DMS79 treated with DMSO at 0.1 percent for 48 hours (cell line): ENCODE measurements at regions not wholly inside any gene's neighbourhood (a gene's known extent, or its start where the extent isn't known, plus 50 kb on each side); places are given as distances from the start of the nearest gene placed in this dataset.

ENCODE experiments used
- DNase-seq: peaks from one replicate; lab custom pipeline; 2025; lab: John Stamatoyannopoulos, UW

- DNase-seq, result no peak
Measured at GRCh38 chr20:39216195-39216594, 254.1 kb downstream of the DHX35 start.

- DNase-seq, result no peak
Measured at GRCh38 chr20:39214828-39215227, 252.7 kb downstream of the DHX35 start.

- no peak for DNase-seq
Measured at GRCh38 chr20:39213476-39214145, 251.5 kb downstream of the DHX35 start.

DNA sequence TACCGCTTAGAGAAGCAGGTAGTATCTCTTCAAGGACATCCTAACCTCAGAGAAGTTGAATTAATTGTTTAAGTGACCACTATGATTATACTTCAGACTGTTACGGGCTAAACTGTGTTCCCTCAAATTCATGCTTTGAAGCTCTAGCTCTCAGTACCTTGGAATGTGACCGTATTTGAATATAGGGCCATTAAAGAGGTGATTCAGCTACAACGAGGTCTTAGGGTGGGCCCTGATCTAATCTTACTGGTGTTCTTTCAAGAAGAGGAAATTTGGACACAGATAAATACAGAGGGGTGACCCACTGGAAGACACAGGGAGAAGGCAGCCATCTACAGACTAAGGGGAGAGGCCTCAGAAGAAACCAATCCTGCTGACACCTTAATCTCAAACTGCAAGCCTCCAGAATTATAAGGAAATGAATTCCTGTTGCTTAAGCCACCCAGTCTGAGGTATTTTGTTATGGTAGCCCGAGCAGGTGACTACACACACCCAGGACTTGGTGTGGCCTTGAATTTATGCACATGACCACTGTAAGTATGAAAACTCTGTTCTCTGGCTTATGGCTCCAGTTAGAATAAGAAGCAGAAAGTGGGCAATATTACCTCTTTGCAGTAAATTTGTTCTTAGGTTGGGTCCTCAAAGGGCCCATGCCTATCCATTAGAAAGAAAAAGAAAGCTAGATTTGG lies 249.1 kb downstream of the DHX35 start:
- DNase-seq, result no peak

- DNase-seq, result no peak
Measured at GRCh38 chr20:39210341-39211036, 248.3 kb downstream of the DHX35 start.

DNA sequence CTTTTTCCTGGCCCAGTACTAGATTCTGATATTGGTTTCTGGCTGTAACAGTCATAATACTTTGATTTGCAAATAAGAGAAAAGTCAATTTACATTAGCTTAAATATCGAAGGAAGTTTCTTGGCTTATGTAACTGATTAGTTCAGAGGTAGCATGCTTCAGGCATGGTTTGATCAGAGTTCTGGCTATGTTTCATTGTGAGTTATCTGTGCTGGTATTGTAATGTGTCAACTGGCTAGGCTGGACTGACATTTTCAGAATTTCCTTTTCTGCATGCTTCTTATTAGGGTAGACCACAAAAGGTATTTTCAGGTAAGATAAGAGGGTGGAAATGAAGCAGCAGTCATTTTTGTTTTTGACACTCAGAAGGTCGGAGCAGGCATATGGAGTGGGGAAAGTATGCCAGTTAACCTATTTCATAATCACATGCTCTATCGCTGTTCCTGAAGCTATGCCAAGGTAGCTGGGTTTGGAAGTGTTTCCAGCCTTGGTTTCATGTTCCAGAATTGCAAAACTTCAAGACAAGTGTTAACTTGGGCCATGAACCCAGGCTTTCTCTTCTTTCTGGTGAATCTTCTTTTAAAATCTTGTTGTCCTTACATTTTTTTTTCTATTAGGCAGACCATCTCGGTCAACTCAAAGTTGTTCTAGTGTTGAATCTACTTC lies 244.9 kb downstream of the DHX35 start:
- no peak for DNase-seq

- DNase-seq, result no peak
Measured at GRCh38 chr20:39195582-39196021, 233.5 kb downstream of the DHX35 start.

DNA sequence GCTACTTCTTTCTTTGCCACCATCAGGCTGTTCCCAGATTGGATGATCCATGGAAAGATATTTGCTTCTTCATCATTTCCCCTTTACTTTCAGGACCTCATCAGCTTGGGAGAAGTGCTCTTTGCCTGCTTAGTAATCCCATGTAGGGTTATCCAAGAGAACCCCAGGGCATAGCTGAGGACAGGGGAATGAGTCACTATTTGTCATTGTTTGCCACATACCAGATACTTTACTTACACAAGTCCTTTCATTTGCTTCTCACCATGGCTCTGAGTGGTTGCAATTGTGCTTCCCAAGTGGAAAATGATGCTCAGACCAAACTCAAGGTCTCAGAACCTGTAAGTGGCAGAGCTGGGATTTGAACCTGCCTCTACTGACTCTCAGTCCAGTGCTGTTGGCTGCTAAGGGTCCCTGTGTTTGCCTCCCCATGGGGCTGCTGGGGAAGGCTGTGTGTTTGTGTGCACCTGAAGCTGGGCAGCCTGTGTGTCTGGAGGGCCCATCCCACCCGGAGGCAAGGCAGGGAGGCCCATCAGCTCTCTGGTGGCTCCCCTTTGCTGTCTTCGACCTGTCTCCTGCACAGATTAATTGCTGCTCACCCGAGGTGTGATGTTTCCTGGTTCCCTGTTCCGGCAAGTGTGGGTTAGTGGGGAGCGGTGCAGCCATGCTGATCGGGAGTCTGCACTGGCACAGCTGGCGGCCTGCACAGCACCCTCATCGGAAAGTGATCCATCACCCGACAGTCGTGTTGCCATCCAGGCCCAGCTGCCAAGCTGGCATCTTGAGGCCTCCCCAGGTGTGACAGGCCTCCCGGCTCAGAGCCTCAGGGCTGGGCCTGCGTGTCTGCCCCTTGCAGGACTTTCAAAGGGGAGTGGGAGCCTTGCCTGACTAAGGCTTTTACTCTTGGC lies 228.8 kb downstream of the DHX35 start:
- DNase-seq, result no peak

DNA sequence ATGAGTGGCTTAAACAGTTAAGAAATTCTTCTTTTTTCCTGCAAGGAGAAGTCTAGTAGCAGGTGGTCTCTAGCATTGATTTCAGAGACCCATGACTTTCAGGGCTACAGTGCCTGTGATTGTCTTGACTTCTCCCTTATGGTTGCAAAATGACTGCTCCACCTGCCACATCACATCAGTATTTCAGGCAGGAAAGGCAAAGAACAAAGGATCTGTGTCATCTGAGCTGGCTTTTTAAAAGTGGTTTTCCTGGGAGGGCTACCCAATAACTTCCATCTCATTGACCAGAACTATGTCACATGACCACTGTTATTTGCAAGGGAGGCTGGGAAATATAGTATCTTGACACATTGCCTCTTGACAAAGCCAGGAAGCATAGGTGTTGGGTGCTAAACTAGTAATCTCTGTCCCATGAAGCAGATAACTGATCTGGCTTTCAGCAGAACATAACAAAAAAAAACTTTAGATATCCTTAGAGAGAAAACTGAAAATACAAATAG lies 226.2 kb downstream of the DHX35 start:
- no peak for DNase-seq

- DNase-seq, result no peak
Measured at GRCh38 chr20:39181490-39181889, 219.3 kb downstream of the DHX35 start.

DNA sequence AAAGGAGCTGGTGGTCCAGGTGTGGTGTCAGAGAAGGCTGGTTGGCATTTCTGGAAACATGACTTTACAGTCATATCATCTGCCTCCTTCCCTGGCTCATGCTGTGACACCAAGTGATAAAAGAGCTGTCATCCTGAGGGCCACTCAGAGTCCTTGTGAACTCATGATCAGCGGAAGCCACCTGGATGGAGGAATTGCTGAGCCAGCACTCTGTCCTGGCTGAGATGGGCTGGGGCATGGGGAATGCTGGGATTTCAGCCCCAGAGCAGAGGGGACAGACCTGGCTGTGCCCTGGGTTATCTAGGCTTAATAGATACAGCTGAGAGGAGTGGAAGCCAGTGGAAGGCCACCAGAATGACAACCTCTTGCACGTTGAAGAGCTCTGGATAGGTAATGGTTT lies 214.3 kb downstream of the DHX35 start:
- no peak for DNase-seq

DNA sequence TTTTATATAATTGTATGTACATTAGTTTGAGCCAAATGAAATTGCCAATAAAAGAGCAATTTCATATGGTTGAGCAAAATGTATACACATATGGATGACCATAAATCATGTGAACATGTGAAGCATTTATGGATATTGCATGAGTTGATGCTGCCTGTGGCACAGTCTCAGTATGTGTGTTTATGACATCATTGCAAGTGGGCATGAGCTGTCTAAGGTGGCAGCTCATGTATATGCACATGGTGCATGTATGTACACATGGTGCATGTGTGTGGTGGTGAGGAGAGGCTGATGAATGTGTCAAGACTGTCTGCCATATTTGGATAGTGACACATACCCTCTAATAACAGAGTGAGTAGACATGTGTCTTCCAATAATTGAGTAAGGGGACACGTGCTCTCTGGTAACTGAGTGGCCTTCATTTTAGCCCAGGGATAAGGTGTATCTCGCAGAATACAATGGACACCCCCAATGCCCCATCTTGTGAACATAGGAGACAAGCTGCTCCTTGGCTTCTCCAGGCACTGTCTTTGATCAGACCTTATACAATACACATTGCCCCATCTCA lies 208.8 kb downstream of the DHX35 start:
- DNase-seq, result no peak

DNA sequence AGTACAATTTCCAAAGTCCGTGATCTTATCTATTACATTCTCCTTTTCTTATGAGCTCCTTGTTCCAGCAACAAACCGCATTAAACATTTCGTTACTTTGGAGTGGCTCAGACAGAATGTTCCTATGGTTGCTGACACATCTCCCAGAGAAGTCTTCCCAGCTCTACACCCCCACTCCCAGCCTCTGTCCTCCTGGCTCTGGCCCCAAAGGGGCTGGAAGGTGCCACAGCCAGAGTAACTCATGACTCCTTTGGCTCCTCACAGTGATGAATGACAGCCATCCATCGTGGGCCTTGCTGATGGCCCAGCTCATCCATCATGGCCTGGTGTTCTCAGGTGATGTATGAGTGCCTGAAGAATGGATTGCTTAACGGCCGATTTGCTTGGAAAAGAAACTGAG lies 203.0 kb downstream of the DHX35 start:
- DNase-seq, result no peak

DNA sequence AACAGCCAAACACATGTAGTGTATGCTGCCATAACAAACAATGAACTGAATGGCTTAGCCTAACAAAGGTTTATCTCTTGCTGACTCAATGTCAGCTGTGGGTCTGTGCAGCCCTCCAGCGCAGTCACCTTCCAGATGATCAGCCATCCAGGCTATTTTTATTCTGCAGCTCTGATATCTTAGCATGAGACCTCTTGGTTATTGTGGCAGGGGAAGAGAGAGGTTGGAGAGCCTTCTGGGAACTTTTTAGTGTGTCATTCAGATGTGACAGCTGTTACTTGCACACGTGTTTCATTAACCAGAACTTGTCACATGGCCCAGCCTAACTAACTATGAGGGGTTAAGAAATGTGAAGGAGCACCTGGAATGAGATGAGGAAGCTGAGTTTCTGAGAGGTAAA lies 202.5 kb downstream of the DHX35 start:
- DNase-seq, result no peak

DNA sequence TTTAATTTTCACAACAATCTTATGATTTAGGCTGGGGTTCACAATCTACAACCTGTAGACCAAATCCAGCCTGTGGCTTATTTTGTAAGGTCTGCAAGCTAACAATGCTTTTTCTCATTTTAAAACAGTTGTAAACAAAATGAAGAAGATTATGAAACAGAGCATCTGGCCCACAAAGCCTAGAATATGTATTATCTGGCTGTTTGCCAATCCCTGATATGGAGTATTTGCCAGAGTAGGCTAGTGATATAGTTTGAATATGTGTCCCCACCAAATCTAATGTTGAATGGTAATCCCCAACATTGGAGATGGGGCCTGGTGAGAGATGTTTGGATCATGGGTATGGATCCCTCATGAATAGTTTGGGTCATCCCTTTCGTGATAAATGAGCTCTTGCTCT lies 201.8 kb downstream of the DHX35 start:
- no peak for DNase-seq

- no peak for DNase-seq
Measured at GRCh38 chr20:39161900-39162299, 199.8 kb downstream of the DHX35 start.

DNA sequence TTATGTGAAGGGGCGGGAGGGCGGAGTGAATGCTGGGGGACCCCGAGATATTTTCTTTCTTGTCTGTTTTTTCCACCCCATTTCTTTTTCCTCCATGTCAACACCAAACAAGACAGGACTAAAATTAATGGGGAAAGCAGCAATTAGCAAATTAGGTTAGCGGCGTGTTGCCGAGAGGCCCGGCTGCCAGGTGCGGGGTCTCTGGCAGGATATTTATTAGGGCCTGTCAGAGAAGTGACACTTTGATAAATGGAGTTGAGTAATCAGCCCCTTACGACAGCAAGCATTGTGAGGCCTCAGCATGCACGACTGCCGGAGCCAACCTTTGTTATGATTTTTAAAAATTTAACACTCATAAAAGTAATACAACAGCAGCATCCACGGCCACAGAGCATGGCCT lies 193.8 kb downstream of the DHX35 start:
- DNase-seq, result no peak

- no peak for DNase-seq
Measured at GRCh38 chr20:39152742-39153141, 190.6 kb downstream of the DHX35 start.

DNA sequence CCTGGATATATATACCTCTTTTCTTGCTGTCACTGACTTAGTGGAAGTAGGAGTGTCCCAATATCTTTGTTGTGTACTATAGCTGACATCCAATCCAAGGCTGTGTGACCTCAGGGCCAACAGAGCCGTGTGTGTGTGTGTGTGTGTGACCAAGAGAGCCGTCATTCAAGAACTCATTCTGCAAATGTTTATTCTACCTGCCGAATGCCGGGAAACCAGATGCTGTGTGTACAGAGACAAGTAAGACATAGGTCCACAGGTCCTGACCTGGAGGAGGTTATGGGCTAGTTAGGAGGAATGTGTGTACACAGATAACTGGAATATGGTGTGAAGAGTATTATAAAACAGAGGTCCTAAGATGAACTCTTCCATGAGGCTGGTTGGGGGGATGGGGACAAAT lies 190.0 kb downstream of the DHX35 start:
- DNase-seq, result no peak

- DNase-seq, result no peak
Measured at GRCh38 chr20:39150501-39150900, 188.4 kb downstream of the DHX35 start.

DNA sequence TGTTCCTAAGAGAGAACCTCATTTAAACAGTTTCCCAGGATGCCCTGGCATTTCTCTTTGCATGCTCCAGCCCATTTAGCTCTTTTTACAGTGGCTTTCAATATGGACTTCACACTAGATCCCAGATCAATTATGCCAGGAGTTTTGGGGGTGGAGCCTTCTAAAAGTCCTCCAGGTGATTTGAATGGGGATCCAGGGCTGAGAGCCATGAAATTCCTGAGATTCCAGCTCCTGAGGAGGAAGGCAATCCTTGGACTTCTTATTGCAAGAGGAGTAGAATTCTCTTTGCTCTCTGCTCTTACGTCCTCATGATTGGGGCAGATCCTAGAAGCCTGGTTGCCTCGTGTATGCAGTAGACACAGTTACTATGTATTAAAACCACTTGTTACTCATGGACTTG lies 184.2 kb downstream of the DHX35 start:
- DNase-seq, result no peak
